Stimulated activated memory B cell treated with anti-CD40 and anti-IgM and Interleukin-4, amounts not matched to agents 10 μg/mL and 1 μg/mL and 100 μg/mL, for 72 hours (primary cell): ENCODE measurements at regions not wholly inside any gene's neighbourhood (a gene's known extent, or its start where the extent isn't known, plus 50 kb on each side); places are given as distances from the start of the nearest gene placed in this dataset.
A peak's percentile ranks its signal among the peaks of the same experiment; 100 is the strongest.

Experiments used
- ATAC-seq: fragments of 150-1000 bp; cut with Tn5 transposase; 2 replicates; pipeline ENCODE4 v1.10.0; 2021
- H3K27ac Mint-ChIP-seq: one replicate; pipeline ENCODE4 v1.8.0; 2022; ENCODE audit warnings: mild to moderate bottlenecking, mixed read lengths
- H3K27me3 Mint-ChIP-seq: one replicate; pipeline ENCODE4 v1.8.0; 2022; ENCODE audit warnings: mixed read lengths
- H3K36me3 Mint-ChIP-seq: one replicate; pipeline ENCODE4 v1.8.0; 2022; ENCODE audit warnings: mixed read lengths
- H3K4me1 Mint-ChIP-seq: one replicate; pipeline ENCODE4 v1.8.0; 2022; ENCODE audit warnings: mixed read lengths
- H3K4me3 Mint-ChIP-seq: one replicate; pipeline ENCODE4 v1.8.0; 2022; ENCODE audit warnings: mild to moderate bottlenecking, moderate library complexity, mixed read lengths
- H3K9me3 Mint-ChIP-seq: one replicate; pipeline ENCODE4 v1.8.0; 2022; ENCODE audit warnings: mixed read lengths

DNA sequence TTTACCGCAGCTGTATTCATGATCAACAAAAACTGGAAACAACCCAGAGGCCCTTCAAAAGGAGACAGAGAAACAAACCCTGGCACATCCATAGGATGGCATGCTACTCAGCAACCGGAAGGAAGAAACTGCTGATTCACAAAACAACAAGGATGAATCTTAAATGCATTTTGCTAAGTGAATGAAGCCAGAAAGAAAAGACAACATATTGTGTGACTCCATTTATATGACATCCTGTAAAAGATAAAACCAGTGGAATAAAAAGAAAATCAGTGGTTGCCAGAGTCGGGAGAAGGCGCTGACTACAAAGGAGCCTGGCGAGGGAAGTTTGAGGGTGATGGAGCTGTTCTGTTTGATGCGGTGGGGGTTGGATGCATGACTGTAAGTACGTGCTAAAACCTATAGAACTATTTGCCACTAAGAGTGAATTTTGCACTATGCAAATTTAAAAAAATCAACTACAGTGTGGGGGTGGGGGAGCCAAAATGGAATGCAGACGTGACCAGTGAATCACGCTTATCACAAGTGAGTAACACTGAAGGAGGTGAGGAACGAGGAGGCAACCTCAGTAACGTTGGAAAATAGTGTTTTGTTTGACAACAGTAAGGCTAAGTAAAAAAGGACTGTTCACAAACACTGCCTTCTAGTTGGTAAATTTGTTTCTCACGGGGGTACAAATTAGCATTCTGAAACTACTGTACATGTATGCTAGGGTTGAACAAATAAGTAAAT, 108.9 kb downstream of the INHBB start:
- H3K4me1 Mint-ChIP-seq, result no peaks in the 10 kb centered on the region
- H3K36me3 Mint-ChIP-seq, result no peaks in the 10 kb centered on the region
- peaks cover 17% of the 10 kb centered on the region for H3K27me3 Mint-ChIP-seq
- H3K27ac Mint-ChIP-seq, result no peak overlapping the region
- H3K9me3 Mint-ChIP-seq, result peaks cover 18% of the 10 kb centered on the region
- ATAC-seq, result no peak
- H3K4me3 Mint-ChIP-seq, result no peak overlapping the region

DNA sequence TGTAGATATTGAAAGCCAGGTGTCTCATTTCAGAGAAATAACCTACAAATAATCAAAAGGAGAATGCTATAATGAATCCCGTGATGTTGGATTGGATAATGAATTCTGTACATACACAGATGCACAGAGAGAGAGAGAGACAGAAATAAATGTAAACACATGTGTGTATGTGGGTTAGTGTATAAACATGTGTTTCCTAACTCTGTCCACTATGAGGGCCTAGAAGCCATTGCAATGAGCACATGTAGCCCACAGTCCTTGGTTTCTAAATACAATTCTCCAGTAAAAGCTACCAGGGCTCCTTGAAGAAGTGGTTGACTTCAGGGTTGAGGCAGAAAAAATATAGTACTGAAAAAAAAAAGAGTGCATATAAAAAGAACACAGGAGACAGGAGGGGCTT, 109.5 kb downstream of the INHBB start:
- Mint-ChIP-seq H3K27me3 (peaks cover 17% of the 10 kb centered on the region), H3K9me3 (peaks cover 18% of the 10 kb centered on the region), H3K4me3 (no peak overlapping the region), H3K4me1 (no peaks in the 10 kb centered on the region), H3K36me3 (no peaks in the 10 kb centered on the region), H3K27ac (no peak overlapping the region)
- ATAC-seq, result no peak

DNA sequence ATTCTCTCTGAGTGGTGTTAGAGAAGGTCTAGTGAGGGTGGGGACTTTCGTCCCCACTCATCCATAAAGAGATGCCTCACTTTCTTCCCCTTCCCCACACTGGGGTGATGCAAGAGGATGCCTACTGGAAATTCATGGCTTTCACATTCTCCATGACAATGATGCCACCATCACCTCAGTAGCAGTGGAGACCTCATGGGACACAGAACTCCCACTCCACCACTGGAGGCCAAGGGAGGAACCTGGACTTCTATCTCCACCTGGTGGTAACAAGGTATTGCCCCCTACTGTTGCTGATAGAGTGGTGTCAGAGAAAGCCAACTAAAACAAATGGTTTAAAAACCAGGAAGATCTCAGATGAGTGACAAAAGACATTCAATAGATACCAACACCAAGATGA, 110.9 kb downstream of the INHBB start:
- Mint-ChIP-seq H3K36me3 (no peaks in the 10 kb centered on the region), H3K27me3 (peaks cover 4% of the 10 kb centered on the region), H3K27ac (no peak overlapping the region), H3K9me3 (peaks cover 18% of the 10 kb centered on the region), H3K4me1 (no peaks in the 10 kb centered on the region), H3K4me3 (no peak overlapping the region)
- no peak for ATAC-seq

DNA sequence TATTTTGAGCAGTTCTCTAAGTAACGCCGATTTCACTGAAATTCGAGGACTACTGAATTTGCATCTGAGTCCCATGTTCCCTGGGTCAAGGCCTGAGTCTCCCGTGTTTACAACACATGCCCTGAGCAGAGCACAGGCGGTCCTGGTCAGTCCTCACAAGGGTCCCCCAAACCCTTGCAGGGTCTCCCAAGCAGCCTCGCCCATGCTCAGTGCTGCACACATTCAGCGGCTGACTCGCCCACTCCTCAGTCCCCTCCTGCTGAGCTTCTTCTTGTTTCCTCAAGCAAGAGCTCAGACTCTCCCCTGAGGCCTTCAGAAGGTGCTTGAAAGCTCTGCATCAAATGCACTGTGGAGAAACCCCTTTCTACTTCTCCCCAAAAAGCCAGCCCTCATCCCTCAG, 114.6 kb downstream of the INHBB start:
- no peaks in the 10 kb centered on the region for H3K36me3 Mint-ChIP-seq
- peak; percentile 35 for ATAC-seq
- no peak overlapping the region for H3K4me3 Mint-ChIP-seq

DNA sequence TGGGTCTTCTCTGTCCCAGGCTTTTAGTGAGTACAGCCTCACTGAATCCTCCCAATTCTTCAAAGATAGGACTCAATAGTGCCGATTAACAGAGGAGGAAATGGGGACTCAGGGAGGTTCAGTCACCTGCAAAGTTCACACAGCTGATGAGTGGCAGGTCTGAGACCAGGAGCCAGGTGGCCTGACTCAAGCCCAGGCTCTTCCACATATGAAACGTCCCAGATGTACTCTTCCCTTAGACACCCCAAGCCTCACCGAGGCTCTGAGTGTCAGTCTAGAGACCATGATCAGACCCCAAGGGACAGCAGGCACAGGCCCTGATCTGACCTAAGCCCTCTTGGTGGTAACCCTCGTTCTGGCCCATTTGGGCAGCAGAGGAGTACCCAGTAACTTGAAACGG, 115.2 kb downstream of the INHBB start:
- H3K27ac Mint-ChIP-seq, result no peak overlapping the region
- H3K27me3 Mint-ChIP-seq, result peaks cover 8% of the 10 kb centered on the region
- H3K4me1 Mint-ChIP-seq, result no peaks in the 10 kb centered on the region
- peaks cover 18% of the 10 kb centered on the region for H3K9me3 Mint-ChIP-seq
- H3K4me3 Mint-ChIP-seq, result no peak overlapping the region
- no peaks in the 10 kb centered on the region for H3K36me3 Mint-ChIP-seq
- peak; percentile 6 for ATAC-seq

More for the DNA sequence above, 114.6 kb downstream of the INHBB start:
- Mint-ChIP-seq H3K9me3 (peaks cover 18% of the 10 kb centered on the region), H3K27ac (no peak overlapping the region), H3K4me1 (no peaks in the 10 kb centered on the region), H3K27me3 (peaks cover 2% of the 10 kb centered on the region)

DNA sequence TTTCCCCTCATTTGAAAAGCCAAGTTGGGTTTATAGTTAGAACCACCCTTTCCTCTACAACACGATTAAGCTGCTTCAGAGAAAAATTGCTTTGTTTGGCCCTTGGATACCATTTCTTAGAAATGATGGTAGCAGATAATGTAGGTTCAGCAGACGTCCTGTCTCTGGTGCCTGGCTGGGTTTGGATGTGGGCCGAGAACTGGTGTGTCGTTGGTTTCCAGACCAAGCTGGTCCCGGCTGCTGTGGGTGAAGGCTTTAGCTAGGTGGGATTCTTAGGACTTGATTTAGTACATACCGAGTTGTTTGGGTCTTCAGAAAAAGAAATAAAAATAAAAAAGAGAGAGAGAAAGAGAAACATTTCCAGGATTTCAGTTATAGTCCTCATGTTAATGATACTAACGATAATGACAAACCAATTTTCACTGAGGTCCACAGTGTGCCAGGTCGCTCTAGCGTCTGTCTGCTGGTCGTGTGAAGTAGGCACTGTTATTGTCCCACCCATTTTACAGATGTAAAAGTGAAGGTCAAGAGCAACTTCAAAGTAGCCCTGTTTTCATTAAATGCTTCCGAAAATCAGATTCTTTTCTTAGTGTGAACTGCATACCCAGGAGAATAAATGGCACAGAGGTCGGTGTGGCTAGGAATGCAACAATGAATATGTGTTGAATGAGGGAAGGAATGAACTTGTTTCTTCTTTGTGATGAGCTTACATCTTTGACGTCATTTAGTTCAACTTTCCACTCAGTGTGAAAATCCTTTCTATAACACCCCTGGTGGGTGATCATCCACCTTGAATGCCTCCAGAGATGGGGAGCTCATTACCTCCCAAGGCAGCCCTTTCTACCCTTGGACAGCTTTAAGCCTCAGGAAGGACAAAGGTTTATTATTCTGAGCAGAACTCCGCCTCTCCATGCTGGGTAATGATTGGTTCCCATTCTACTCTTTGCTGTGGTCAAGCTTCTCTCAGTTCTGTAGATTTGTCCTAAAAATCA, 115.9 kb downstream of the INHBB start:
- no peak overlapping the region for H3K27ac Mint-ChIP-seq
- ATAC-seq, result no peak
- H3K9me3 Mint-ChIP-seq, result peaks cover 17% of the 10 kb centered on the region
- peaks cover 15% of the 10 kb centered on the region for H3K27me3 Mint-ChIP-seq
- no peaks in the 10 kb centered on the region for H3K36me3 Mint-ChIP-seq
- H3K4me3 Mint-ChIP-seq, result no peak overlapping the region
- H3K4me1 Mint-ChIP-seq, result no peaks in the 10 kb centered on the region

DNA sequence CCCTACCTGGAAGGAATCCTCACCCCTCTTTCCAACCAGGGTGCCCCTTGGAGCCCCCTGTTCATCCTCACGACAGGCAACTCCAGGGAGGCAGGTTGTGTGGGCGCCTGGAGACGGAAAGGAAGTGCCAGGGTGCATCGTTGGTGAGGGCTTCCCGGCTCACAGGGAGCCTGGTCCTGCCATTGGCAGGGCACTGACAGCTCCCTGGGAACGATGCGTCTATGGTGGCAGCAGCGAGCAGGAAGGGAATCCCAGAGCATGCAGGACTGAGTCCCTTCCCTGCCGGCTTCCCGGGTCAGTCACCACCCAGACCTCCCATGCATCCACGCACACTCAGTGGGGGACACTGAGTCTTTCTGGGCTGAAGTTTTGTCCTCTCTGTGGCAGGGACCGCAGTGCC, 117.6 kb downstream of the INHBB start:
- no peak overlapping the region for H3K27ac Mint-ChIP-seq
- H3K4me1 Mint-ChIP-seq, result no peaks in the 10 kb centered on the region
- no peak overlapping the region for H3K4me3 Mint-ChIP-seq
- peaks cover 7% of the 10 kb centered on the region for H3K9me3 Mint-ChIP-seq
- H3K27me3 Mint-ChIP-seq, result peaks cover 16% of the 10 kb centered on the region
- H3K36me3 Mint-ChIP-seq, result no peaks in the 10 kb centered on the region
- ATAC-seq, result no peak

DNA sequence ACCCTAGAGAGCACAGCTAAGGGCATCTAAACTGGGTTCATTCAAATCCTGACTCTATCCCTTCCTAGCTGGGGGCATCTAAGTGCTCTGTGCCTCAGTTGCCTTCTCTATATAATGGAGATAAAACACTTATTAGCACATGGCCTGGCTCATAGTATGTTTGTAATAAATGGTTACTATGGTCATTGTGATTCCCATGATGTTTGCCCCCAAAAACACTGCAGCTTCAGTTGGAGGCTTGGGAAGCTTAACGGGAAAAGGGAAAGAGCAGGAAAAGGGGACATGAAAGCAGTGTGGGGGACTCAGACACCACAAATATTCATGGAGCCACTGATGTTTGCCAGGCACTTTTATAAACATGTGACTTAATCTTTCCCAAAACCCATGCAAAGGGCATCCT, 118.1 kb downstream of the INHBB start:
- peaks cover 16% of the 10 kb centered on the region for H3K27me3 Mint-ChIP-seq
- peaks cover 3% of the 10 kb centered on the region for H3K9me3 Mint-ChIP-seq

DNA sequence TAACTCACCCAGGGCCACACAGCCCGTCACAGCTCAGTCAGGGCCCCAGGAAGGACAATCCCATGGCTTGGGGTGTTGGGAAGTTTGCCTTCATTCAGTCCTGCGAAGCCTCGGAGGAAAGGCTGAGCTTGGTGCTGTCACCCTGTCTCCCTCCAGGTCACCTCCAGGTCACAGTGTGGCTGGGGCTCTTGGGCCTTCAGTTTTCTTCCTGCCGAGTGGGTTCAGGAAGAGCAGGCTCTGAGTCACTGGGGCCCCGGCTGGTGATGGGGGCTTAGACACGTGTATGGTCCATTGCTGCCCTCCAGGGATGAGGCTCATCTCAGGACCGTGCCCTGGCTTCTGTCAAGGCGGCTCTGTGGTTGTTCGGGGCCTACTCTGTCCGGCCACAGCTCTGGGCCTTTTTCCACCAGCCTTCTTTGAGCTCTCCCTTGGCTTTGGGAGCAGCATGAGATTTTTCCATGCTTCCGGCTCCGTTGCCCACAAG, 118.6 kb downstream of the INHBB start:
- no peak for ATAC-seq
- no peaks in the 10 kb centered on the region for H3K4me1 Mint-ChIP-seq
- no peaks in the 10 kb centered on the region for H3K9me3 Mint-ChIP-seq
- H3K36me3 Mint-ChIP-seq, result no peaks in the 10 kb centered on the region
- H3K27me3 Mint-ChIP-seq, result peaks cover 16% of the 10 kb centered on the region
- H3K27ac Mint-ChIP-seq, result no peak overlapping the region
- H3K4me3 Mint-ChIP-seq, result no peak overlapping the region

More for the DNA sequence above, 118.1 kb downstream of the INHBB start:
- Mint-ChIP-seq H3K4me3 (no peak overlapping the region), H3K4me1 (no peaks in the 10 kb centered on the region), H3K27ac (no peak overlapping the region), H3K36me3 (no peaks in the 10 kb centered on the region)
- no peak for ATAC-seq

DNA sequence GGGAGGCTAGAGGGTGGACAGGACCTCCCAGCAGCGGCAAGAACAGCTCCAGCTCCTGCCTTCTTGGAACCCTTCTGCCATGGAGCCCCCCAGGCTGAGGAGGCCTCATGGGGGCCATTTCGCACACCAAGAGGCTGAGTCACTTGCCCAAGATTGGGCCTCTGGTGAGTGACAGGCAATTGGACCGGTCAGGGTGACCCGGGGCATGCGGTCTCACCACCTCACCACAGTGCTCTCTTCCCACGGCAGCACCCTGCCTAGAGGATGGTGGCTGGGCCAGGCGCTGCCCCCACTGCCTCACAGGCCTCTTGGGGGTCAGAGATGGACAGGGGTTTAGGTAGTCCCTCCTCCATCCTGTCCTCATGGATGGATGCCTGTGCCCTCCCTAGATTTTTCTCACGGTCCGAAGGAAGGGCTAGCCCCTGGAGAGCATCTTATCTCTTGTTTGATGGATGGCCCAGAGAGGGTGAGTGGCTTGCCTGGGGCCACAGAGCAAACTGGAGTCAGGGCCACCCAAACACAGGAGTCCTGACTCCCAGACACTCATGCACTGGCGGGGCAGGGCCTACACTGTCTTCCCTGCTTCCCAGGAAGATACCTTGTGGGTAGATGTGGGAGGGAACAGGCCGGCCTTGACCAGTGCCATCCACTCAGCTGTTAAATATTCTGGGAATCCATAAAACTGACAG, 119.2 kb downstream of the INHBB start:
- ATAC-seq, result no peak
- H3K36me3 Mint-ChIP-seq, result no peaks in the 10 kb centered on the region
- peaks cover 16% of the 10 kb centered on the region for H3K27me3 Mint-ChIP-seq
- H3K4me1 Mint-ChIP-seq, result no peaks in the 10 kb centered on the region
- no peak overlapping the region for H3K27ac Mint-ChIP-seq
- H3K4me3 Mint-ChIP-seq, result no peak overlapping the region
- H3K9me3 Mint-ChIP-seq, result no peaks in the 10 kb centered on the region

DNA sequence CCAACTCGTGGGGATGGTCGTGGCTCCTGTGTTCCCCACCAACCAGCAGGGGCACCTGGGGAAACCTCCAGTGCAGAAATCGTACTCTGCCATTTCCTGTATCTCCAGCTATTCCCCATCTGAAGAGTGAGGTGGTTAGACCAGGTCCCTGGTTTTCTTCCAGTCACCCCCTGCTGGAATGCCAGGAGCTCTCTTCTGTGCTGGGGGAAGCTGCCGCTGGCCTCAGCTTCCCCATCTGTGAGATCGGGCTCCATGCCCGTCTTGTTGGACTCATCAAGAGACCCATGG, 119.7 kb downstream of the INHBB start:
- Mint-ChIP-seq H3K27me3 (peaks cover 16% of the 10 kb centered on the region), H3K36me3 (no peaks in the 10 kb centered on the region), H3K4me1 (no peaks in the 10 kb centered on the region), H3K27ac (no peak overlapping the region), H3K9me3 (no peaks in the 10 kb centered on the region), H3K4me3 (no peak overlapping the region)
- ATAC-seq, result no peak

DNA sequence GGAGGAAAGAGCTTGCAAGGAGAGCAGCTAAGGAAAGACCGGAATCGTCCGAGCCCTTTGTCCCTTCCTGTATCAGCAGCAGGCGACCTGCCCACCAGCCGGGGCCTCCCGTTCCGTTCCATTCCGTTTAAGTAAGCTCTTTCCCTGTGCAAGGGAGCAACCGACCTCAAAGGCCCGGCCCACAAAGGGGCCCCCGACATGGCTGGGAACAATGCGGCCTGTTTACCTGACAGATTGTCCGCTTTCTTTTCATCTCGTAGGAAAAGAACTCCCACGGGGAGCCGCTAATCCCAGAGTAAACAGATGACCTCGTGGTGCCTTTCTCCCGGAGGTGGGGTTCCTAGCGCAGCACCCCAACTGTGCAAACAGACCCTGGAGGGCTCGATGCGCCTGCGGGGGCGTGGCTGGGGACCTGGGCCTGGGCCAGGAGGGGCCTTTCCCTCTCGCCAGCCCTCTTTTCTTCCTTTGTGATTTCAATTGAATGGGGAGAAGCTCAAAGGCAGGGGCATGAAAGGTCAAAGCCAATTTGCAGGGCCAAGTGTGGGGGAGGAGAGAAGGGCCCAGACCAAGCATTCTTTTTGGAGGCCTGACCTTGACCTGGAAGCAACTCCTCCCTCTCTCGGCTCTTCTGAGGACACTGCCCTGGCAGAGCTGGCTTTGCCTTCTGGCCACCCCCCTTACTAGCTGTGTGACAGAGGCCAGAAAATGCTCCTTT, 120.2 kb downstream of the INHBB start:
- no peak for ATAC-seq
- H3K4me1 Mint-ChIP-seq, result no peaks in the 10 kb centered on the region
- H3K27ac Mint-ChIP-seq, result no peak overlapping the region
- no peaks in the 10 kb centered on the region for H3K36me3 Mint-ChIP-seq
- no peaks in the 10 kb centered on the region for H3K9me3 Mint-ChIP-seq
- H3K27me3 Mint-ChIP-seq, result peaks cover 16% of the 10 kb centered on the region
- no peak overlapping the region for H3K4me3 Mint-ChIP-seq

DNA sequence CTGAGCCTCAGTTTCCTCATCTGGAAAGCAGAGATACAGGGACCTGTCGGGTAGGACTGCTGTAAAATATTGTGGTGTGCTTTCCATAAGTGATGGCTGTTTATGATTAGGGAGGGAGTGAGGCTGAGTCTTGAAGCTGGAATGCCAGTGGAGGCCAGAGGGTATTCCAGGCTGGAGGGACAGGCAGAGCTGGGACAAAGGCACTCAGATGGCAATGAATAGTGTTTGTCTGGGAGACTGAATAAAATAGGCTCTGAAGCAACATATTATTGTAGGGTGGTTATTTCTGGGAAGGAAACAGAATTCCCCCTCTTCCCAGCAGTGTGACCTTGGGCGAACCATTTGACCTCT, 120.7 kb downstream of the INHBB start:
- H3K27ac Mint-ChIP-seq, result no peak overlapping the region

DNA sequence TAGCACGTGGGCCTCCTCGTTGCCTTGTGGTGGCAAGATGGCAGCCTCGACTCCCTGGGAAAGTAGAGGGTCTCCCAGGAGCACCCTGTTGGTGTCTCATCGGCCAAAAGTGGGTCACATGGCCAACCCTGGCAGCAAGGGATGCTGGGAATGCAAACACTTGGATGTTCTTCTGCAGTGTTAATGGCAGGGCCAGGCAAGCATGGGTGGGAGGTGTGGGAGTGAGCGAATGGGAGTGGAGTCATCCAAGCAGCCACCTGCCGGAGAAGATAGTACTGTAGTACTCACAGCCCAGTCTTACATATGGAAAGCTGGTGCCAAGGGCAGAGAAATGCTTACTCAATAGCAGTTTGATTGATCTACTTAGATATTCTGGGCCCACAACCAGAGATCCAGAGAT, 122.2 kb downstream of the INHBB start:
- Mint-ChIP-seq H3K9me3 (peaks cover 4% of the 10 kb centered on the region), H3K4me1 (no peaks in the 10 kb centered on the region), H3K27ac (no peak overlapping the region), H3K27me3 (peaks cover 16% of the 10 kb centered on the region), H3K4me3 (no peak overlapping the region), H3K36me3 (no peaks in the 10 kb centered on the region)
- no peak for ATAC-seq

More for the DNA sequence above, 120.7 kb downstream of the INHBB start:
- no peak for ATAC-seq
- Mint-ChIP-seq H3K4me1 (no peaks in the 10 kb centered on the region), H3K9me3 (no peaks in the 10 kb centered on the region), H3K27me3 (peaks cover 16% of the 10 kb centered on the region), H3K36me3 (no peaks in the 10 kb centered on the region), H3K4me3 (no peak overlapping the region)

DNA sequence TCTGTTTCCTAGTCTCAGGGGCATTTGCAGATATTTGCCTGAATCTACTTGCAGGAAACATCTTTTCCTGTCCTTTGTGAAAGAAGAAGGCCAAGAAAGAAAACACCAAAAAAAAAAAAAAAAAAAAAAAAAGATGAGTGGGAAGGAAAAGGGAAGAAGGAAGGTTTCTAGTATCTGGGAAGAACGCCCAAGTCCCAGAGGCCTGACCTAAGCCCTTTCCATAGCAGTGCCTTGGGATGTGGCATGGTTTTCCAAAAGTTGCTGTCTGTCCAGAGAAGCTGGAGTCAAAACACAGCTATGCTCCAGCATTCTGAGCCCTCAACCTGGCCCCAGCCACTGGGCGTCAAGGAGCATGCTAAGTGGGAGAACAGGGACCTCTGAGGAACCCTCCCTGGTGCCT, 123.5 kb downstream of the INHBB start:
- Mint-ChIP-seq H3K27me3 (peaks cover 16% of the 10 kb centered on the region), H3K27ac (no peak overlapping the region)

More for the DNA sequence above, 123.5 kb downstream of the INHBB start:
- no peaks in the 10 kb centered on the region for H3K36me3 Mint-ChIP-seq
- ATAC-seq, result no peak
- H3K9me3 Mint-ChIP-seq, result peaks cover 4% of the 10 kb centered on the region
- no peaks in the 10 kb centered on the region for H3K4me1 Mint-ChIP-seq
- no peak overlapping the region for H3K4me3 Mint-ChIP-seq
